ENCODE measurements at regions not wholly inside any gene's neighbourhood (a gene's known extent, or its start where the extent isn't known, plus 50 kb on each side); places are given as distances from the start of the nearest gene placed in this dataset.
"Not testable (repeated sequence)": the region's sequence is repeated elsewhere in the genome, so short reads cannot be mapped to it uniquely, and the experiment has no call there.

DNA sequence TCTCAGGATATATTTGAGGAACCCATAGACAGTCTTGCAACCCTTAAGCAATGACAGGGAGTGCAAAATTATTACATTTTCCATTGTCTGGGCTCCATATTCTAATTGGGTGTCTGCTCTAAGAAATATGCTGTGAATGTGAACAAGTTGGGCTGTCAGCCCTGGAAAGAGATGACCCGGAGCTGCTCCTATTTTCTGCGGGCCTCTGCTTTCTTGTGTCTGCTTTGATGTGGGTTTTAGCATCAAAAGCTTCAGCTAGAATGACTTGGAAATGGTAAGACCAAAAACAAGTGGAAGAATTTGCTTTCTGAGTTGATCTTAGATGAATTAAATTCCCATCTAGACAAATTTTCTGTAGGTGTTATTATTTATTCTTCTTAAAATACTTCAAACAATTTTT lies 343.6 kb upstream of the IGFBP3 start:
- no peak for DNase-seq (ENCODE audit: low spot score)
- intact Hi-C loops (cut with DNase I), result loop anchor here in 1 of 2 donors (1.0 kb wide), 1 partner anchor 13 kb away; no protein-coding TSS in a partner anchor

DNA sequence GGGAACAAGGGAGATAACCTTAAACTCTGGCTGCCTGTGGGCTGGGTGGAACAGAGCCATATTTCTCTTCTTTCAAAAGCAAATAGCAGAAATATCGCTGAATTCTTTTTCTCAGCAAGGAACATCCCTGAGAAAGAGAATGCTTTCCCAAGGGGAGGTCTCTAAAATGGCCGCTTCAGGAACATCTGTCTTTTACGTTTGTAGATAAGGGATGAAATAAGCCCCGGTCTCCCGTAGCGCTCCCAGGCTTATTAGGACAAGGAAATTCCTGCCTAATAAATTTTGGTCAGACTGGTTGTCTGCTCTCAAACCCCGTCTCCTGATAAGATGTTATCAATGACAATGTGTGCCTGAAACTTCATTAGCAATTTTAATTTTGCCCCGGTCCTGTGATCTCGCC lies 340.6 kb upstream of the IGFBP3 start:
- DNase-seq (ENCODE audit: low spot score); intact Hi-C loops (cut with DNase I): not testable (repeated sequence)

DNA sequence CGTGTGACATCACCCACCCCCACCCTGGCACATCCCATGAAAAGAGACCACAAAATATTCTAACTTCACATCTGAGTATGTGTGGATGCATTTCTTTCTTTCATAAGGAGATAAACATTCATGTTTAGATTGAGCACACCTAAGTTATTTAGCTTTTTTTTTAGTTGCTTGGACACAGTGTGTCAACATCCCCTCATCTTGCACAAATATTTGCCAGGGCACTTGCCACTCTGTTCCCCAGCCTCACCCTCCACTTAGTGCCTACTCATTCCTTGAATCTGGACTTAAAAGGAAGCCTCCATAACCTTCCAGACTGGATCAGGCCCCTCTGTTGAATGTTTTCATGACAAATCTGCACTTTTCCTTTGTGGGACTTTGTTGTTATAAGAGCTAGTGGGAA lies 338.9 kb upstream of the IGFBP3 start:
- intact Hi-C loops (cut with DNase I), result no loop called here
- DNase-seq (ENCODE audit: low spot score), result no peak

DNA sequence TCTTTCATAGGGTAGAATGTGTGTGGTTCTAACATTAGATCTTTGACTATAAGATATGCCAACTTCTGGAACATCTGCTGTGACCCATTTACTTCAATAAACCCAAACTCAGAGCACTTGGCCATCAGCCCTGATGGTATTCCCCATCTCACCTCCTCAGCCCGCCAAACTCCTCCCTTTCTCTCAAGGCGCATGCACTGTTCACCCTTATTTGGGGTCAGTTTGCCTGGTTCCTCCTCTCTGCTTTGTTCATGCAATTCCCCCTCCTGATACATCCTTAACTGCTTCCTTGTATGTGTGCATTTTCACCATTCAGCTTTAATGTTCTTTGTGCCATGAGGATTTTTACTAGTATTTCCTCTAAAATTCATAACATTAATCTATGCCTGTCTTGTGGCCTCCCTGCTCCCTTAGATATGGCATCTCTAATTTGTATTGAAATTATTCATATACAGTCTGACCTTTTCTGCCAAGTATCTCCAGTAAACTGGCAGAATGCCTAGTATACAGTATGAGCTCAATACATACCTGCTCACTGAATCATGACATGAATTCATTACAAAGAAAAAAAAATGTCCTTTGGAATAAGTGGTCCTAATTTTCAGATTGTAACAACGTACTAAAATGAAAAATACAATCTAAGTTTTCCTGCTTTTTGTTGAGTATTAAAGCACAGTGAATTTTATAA lies 336.8 kb upstream of the IGFBP3 start:
- no peak for DNase-seq (ENCODE audit: low spot score)
- intact Hi-C loops (cut with DNase I), result no loop called here

DNA sequence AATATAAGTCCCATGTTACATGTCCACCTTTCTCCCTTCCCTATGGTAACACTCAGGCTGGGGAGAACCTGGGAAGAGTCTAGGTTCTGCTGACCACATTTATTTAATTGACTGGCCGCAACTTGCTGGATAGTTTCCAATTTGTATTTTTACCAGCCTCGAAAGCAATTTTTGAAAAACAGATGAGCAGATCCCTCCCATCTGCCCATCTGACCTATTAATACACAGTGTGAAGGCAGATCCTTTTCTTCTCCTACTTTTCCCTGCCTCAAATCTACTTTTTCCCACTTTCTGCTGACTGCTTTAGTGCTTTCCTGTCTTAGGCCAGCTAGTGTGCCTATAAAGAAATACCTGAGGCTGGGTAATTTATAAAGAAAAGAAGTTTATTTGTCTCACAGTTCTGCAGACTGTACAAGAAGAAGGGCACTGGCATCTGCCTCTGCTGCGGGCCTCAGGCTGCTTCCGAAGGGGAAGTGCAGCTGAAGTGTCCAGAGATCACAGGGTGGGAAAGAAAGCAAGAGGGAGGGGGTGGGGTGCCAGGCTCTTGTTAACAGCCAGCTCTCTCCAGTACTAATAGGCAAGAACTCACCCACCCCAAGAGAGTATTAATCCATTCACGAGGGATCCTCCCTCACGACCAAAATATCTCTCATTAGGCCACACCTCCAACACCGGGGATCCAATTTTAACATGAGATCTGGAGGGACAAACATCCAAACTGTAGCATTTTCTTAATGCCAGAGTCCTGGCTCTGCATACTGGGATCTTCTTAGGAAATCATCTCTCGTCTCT lies 336.0 kb upstream of the IGFBP3 start:
- intact Hi-C loops (cut with DNase I), result no loop called here

DNA sequence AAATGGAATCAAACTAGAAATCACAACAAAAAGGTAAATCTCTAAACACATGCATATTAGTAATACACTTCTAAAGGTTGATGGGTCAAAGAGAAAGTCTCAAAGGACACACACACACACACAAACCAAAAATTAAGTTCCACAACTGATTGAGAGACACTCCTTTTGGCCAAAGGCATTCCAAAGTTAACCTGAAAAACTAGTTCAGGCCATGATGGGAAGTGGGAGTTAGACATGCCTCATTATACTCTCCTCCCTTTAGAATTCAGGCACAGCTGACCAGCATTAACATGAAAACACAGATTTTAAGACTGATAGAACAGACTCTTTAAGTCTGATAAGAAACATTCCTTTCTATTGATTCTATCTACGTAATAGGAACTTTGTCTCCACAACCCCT lies 332.4 kb upstream of the IGFBP3 start:
- intact Hi-C loops (cut with DNase I), result no loop called here
- DNase-seq (ENCODE audit: low spot score), result no peak

More for the DNA sequence above, 336.0 kb upstream of the IGFBP3 start:
- no peak for DNase-seq (ENCODE audit: low spot score)

DNA sequence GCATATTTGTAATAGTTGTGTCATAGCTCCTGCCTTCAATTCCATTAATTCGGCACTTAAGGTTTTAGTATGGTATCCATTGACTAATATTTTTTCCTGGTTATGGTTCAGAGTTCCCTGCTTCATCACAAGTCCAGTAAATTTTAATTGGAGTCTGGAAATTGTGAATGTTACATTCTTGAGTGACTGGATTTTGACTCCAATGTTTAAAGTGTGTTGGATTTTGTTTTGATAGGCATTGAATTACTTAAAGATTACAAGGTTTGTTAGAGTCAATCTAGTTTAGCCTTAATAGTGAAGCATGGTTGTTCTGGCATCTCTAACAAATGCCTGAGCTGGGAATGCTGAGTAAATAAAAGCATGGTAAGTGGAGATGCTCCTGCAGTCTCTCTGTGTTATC lies 326.6 kb upstream of the IGFBP3 start:
- DNase-seq (ENCODE audit: low spot score), result no peak
- intact Hi-C loops (cut with DNase I), result no loop called here

DNA sequence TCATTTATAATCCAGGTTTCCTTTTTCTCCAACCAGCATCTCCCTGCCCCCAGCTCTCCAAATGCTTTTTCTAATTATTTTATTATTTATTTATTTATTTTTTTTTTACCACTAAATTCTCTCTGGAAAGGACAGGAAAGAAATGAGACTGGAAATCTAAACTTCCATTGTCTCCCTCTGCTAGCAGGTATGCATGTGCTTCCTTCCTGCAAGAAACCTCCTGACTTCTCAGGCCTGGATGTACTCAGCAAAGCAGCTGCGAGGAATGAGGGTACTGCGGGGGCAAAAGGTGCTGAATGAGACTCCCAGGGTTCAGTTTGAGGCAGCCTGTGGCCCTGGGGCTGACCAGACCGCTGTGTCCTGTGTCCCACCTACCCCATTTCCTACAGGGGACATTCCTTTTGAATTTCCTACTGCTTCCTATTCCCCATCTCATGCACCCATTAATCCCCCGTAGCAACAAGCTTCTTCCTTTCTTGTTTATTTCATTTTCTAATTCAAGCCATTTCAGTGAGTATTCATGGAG lies 324.6 kb upstream of the IGFBP3 start:
- DNase-seq (ENCODE audit: low spot score), result no peak
- intact Hi-C loops (cut with DNase I), result no loop called here

DNA sequence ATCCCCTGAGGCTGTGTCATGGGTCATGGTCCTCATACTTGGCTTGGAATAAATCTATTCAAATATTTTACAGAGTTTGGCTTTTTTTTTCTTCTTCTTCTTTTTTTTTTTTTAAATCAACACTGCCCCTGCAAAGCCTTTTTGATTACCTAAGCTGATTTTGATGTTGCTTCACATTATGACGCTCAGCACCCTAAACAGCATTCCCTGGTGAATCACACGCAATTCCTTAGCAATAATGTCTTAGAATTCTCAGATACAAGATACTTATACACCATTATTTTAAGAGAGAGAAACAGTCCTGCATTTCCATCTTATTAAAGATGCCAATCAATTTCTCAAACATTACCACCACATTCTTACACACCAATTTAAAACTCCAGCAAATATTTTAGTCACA lies 323.7 kb upstream of the IGFBP3 start:
- intact Hi-C loops (cut with DNase I), result no loop called here

DNA sequence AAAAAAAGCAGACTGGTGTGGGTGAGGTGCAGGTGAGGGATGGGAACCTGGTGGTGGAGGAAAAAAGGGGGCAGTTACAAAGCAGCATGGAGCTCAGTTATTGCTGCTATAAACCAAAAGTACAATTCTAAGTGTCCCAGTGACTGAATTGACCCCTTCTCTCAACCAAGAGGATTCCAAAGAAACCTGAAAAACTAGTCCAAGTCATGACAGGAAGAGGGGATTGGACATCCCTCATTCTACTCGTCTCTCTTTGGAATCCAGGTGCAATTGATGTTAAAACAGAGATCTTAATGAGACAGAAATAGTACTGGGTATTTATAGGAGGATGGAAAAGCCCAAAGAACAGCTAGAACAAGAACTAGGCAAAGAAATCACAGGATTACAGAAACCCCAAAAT lies 322.3 kb upstream of the IGFBP3 start:
- DNase-seq (ENCODE audit: low spot score), result no peak
- intact Hi-C loops (cut with DNase I), result no loop called here

More for the DNA sequence above, 323.7 kb upstream of the IGFBP3 start:
- DNase-seq (ENCODE audit: low spot score), result no peak

DNA sequence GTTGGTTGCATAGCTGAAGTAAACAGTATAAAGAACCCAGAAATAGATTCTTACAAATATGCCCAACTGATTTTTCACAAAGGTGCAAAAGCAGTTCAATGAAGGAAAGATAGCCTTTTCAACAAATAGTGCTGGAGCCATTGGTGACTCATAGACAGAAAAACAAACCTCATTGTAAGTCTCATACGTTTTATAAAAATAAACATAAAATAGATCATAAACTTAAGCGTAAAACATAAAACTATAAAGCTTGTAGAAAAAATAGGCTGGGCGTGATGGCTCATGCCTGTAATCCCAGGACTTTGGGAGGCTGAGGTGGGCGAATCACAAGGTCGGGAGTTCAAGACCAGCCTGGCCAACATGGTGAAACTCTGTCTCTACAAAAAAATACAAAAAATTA lies 318.8 kb upstream of the IGFBP3 start:
- no peak for DNase-seq (ENCODE audit: low spot score)
- intact Hi-C loops (cut with DNase I), result no loop called here

DNA sequence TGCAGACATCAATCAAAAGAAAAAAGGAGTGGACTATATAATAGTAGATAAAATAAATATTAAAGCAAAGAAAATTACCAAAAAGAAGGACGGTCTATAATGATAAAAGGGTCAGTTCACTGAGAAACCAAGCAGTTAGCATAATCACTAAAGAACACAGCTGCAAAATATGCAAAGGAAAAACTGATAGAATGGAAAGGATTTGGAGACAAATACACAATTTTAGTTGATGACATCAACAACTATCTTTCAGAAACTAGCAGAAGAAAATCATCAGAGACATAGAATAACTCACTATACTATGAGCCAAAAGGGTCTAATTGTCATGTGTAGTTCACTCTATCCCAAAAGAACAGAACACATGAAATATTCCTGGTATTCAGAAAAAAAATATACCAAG lies 316.4 kb upstream of the IGFBP3 start:
- no peak for DNase-seq (ENCODE audit: low spot score)
- intact Hi-C loops (cut with DNase I), result no loop called here

DNA sequence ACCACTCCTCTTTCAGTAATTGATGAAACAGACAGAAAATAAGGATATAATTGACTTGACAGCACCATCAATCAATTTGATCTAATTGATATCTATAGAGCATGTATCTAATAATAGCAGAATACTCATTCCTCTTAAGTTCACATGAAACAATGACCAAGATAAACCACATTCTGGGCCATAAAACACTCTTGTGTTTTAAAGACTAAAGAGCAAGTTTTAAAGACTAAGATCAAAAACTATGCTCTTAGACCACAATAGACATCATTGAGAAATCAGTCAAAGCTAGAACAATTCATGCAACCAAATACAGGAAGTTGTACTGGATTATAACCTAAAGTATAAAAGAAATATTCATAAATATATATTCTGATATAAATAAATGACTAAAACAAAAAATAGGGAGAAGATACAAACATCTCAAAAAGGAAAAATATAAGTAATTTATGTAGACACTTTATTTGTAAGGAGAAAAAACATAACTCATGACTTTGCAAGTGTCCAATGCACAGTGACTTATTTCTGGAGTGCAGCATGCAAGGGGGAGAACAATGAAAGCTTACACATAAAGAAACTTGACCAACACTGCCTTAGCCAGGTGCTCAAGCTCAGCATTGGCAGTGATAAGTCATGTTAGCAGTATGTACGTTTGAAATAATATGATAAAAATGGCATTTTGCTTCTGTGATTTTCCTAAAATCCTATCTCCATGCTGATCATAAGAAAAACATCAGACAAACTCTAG lies 312.7 kb upstream of the IGFBP3 start:
- no peak for DNase-seq (ENCODE audit: low spot score)
- intact Hi-C loops (cut with DNase I), result no loop called here

DNA sequence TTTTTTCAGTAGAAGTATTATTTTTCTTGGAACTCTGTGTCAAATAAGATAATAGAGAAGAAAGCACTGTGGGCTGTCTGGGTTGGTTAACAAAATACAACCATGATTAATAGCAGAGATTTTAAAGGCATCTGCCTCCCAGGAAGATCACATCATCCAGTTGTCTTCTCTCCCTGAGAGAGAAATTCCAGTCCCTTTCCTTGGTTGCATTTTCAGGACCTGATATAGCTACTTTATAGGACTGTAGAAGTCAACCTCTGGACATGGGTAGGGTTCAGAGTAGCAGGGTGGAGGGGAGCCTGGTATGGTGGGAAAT lies 309.9 kb upstream of the IGFBP3 start:
- intact Hi-C loops (cut with DNase I), result no loop called here
- no peak for DNase-seq (ENCODE audit: low spot score)

DNA sequence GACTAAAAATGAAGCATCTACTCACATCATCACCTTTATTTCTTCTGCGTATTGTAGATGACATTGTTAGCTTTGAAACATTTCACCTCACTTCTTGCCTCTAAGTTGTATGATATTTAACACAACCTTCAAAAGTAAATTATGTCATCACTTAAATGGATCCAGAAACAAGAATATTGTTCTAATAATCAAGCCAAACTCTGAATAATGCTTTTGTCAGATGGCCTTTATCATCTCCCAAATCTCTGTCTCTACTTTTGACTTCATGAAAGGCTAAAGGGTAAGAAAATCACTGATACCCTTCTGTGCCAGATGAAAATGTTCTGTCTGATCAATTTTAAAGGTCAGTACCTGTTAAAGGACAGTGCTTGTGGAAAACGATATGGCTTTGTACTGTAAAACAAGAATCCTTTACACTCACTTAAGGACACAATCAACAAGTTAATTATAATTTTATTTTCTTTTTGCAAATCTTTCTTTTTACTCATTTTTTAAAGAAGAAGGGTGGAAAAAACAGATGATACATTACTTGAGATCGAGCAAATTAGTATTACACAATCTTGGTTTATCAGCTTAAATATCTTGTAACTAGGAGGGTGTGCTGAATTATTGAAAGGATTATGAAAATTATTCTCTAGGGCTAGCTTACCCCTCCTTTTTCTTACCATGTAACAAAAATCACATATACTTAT lies 309.4 kb upstream of the IGFBP3 start:
- DNase-seq (ENCODE audit: low spot score), result no peak
- intact Hi-C loops (cut with DNase I), result no loop called here

DNA sequence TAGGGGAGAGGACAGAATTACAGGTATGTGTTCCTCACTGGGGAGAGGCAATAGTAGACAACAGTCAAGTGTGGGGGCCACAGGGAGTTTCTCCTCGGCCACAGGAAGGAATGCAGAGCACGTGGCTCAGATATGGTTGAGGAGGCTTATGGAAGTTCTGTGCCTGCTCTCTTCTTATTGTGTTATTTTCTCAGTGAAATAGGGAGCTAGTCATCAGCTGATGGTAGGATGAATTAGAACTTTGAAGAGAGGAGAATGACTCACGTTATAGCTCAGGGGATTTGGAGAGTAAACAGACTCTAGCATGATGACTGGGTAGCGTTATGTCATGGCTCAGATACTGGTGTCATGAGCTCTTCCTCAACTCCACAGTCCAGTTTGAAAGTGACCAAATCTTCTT lies 308.3 kb upstream of the IGFBP3 start:
- no peak for DNase-seq (ENCODE audit: low spot score)
- intact Hi-C loops (cut with DNase I), result no loop called here

DNA sequence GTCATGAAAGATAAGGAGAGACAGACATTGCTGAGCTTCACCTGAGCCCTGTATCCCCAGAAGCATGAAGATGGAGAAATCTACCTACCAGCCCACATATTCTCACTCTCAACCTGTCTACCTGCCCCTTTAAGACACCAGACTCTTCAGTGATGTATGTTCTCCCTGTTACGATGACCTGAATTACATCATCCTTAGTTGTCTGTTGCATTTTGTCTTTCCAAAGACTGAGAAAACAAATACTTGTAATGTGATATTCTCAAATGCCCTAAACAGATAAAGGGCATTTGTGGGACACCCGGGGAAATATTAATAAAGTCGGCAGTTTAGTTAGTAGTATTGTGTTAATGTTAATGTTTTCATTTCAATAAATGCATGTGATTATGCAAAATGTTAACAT lies 305.8 kb upstream of the IGFBP3 start:
- no peak for DNase-seq (ENCODE audit: low spot score)
- intact Hi-C loops (cut with DNase I), result no loop called here

DNA sequence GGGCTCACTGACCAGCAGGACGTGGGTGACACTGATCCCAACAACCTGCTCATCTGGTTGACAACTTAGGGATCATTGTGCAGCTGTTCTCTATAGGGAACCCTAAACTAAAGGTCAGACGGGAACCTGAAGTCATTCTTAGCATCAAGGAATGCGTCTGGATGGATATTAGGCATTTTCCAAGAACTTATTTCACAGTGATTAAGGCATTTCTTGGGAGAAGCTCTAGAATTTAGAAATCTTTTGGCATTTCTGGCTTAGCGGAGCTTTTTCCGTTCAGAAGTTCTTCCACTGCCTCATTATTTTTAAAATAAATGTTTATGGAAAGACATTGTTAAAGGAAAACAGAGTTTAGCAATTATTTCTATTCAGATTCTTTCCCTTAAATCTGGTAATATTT lies 303.3 kb upstream of the IGFBP3 start:
- intact Hi-C loops (cut with DNase I), result no loop called here

DNA sequence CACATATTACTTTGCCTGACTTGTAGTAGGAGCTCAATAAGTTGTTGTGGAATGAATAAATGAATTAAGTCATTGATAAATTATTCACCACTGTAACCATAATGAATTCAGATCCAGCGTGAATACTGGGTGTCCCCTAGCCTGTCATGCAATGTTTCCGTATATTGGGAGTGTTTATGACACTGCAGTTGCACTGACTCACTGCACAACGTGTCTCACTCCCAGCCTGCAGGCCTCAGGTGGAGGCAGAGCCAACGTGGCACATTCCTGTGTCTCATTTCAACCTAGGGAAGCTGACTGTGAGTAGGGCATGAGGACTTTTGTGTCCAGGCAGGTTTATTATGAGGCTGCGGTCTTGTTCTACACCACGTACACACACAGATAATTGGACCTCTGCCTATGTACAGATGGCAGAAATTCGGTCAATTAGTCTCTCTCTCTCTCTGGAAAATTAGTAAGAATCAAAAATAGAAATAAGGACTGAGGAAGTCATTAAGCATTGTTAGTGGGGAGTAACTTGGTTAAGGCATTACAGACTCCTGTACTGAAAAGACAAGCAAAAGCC lies 299.1 kb upstream of the IGFBP3 start:
- intact Hi-C loops (cut with DNase I), result no loop called here

More for the DNA sequence above, 303.3 kb upstream of the IGFBP3 start:
- DNase-seq (ENCODE audit: low spot score), result no peak

More for the DNA sequence above, 299.1 kb upstream of the IGFBP3 start:
- DNase-seq (ENCODE audit: low spot score), result no peak
